Ovary (tissue), 3 donors: ENCODE measurements at regions not wholly inside any gene's neighbourhood (a gene's known extent, or its start where the extent isn't known, plus 50 kb on each side); places are given as distances from the start of the nearest gene placed in this dataset.

Experiments
- POLR2A ChIP-seq: fragments of 450-650 bp; IDR thresholded peaks from one replicate; pipeline ENCODE4 v1.6.1; 2017; ENCODE audit warnings: antibody characterized with exemption, mild to moderate bottlenecking, moderate library complexity
- TF ChIP-seq, protein P1 (sequence below), 3 donors: fragments of 450-650 bp in 2 of 3; fragments of 200-600 bp in 1 of 3; IDR thresholded peaks; one replicate each; pipeline versions ENCODE4 v1.5.1 to v1.8.0; 2016 to 2022; ENCODE audit warnings: antibody characterized with exemption in 3 of 3, mild to moderate bottlenecking in 1 of 3
- donor health status: DM: no; HTN: no; CAD: no.

DNA sequence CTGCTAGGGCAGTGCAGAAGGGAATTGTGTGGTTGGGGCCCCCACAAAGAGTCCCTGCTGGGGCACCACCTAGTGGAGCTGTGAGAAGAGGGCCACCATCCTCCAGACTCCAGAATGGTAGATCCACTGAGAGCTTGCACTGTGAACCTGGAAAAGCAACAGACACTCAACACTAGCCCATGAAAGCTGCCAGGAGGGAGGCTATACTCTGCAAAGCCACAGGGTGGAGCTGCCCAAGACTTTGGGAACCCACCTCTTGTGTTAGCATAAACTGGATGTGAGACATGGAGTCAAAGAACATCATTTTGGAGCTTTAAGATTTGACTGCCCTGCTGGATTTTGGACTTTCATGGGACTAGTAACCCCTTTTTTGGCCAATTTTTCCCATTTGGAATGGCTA, 328.4 kb upstream of the KHDRBS2 start:
- no peak for TF ChIP-seq POLR2A
- TF ChIP-seq, protein P1, sequence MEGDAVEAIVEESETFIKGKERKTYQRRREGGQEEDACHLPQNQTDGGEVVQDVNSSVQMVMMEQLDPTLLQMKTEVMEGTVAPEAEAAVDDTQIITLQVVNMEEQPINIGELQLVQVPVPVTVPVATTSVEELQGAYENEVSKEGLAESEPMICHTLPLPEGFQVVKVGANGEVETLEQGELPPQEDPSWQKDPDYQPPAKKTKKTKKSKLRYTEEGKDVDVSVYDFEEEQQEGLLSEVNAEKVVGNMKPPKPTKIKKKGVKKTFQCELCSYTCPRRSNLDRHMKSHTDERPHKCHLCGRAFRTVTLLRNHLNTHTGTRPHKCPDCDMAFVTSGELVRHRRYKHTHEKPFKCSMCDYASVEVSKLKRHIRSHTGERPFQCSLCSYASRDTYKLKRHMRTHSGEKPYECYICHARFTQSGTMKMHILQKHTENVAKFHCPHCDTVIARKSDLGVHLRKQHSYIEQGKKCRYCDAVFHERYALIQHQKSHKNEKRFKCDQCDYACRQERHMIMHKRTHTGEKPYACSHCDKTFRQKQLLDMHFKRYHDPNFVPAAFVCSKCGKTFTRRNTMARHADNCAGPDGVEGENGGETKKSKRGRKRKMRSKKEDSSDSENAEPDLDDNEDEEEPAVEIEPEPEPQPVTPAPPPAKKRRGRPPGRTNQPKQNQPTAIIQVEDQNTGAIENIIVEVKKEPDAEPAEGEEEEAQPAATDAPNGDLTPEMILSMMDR (IDR thresholded peaks at IDR 0.05) = no peak
